CD4-positive, alpha-beta T cell treated with Interleukin-4 for 1 hour (primary cell): ENCODE measurements at regions not wholly inside any gene's neighbourhood (a gene's known extent, or its start where the extent isn't known, plus 50 kb on each side); places are given as distances from the start of the nearest gene placed in this dataset.

Source experiments
- DNase-seq, 2 donors: peaks; one replicate each; pipeline ENCODE4 v3.0.0-alpha.2; 2020 to 2022

DNA sequence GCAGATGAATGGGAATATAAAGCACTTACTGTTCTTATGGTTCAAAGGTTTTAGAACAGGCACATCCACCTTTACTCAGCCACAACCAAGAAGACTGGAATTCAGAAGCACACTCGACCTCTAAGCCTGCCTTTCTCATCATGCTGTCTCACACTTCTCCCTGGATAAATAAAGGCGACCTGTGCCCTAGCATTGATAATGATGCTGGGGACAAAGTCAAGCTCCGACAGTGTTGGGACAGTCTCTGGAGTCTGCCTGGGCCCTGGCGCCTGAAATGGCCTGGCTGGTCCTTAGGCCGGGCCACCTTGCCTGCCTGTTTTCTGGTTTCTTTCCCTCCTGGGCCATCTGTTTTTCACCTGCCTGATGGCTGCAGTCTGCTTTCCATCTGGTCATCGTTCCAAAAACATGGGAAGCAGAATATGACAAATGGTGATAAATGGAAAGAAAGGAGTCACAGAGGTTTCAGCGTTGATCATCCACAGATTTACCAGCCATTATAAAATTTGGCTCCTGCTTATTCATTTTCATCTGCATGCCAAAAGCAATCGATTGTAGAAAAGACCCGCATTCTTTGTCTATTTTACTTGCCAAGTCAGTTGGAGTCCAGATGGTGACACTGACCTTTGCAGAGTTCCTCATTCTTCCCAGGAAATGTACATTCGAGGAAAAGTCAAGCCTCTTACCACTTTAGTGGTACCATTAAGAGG is 91.2 kb upstream of the KCNJ15 start:
- no peak for DNase-seq

- no peak for DNase-seq
Measured at GRCh38 chr21:38166173-38166535, 90.6 kb upstream of the KCNJ15 start.

- DNase-seq, result no peak
Measured at GRCh38 chr21:38167345-38167744, 89.4 kb upstream of the KCNJ15 start.

GRCh38 chr21:38170283-38170682 is 86.5 kb upstream of the KCNJ15 start:
- peak in 1 of 2 donors; percentile 30 for DNase-seq

GRCh38 chr21:38170704-38171682 is 85.8 kb upstream of the KCNJ15 start:
- no peak for DNase-seq

GRCh38 chr21:38171723-38172344 is 85.0 kb upstream of the KCNJ15 start:
- no peak for DNase-seq

DNA sequence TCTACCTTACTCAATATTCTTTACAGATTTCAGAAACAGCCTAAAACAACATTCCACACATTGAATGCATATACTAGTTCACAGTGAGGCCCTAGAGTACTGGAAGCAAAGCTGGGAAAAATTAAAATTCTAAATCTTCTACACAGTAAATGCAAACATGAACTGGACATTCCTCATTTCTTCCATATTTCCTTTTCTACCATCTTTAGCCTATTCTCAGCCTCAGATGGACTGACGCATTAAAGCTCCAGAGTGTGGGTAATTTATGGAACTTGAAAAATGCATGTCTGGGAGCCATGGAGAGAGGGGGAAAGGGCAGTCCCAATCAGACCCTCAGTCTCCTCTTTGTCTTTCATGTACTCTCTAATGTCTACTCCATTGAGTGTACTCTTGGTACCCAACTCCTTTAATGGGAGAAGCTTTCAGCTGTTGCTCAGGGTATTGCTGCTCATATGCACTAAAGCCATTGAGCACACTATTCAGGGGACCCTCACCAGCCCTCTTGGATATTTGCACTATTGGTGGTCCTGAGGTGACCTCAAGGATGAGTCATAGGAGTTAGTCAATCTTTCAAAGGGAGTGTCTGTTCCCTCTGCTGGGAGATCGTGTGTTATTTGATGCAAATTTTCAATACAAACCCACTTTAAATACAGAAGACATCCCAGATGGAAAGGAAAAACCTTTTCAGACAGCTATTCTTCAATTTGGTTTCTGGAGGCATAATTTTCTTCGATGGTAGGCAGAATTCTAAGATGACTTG is 83.3 kb upstream of the KCNJ15 start:
- no peak for DNase-seq

- no peak for DNase-seq
Measured at GRCh38 chr21:38175306-38175705, 81.5 kb upstream of the KCNJ15 start.

DNA sequence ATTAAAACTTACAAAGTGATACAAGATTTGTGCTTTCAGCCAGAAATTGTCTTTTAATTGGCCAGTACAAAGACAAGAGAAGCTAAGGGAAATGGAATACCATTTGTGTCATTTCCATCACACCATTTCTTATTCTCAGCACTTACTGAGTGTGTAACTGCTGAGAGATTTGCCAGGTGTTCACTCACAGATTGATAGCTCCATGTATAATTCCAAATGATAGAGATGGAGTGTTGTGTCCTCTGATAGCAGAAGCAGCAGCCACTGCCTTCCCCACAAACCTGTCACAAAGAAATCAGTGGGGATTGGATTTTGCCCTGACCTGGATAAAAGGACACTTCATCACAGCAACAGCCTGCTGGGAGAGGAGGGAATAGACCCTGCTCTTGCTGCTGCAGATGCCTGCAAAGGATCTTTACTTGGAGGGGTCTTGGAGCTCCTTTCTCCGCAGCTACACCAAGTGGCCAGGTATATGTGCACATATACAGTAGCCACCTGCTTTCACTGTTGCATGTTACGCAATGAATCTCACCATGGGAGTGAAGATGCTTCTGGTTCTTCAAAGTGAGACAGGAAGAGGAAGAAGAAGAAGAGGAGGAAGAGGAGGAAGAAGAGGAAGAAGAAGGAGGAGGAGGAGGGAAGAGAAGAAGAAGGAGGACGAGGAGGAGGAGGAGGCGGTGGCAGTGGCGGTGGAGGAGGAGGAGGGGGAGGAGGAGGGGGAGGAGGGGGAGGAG is 78.7 kb upstream of the KCNJ15 start:
- no peak for DNase-seq

DNA sequence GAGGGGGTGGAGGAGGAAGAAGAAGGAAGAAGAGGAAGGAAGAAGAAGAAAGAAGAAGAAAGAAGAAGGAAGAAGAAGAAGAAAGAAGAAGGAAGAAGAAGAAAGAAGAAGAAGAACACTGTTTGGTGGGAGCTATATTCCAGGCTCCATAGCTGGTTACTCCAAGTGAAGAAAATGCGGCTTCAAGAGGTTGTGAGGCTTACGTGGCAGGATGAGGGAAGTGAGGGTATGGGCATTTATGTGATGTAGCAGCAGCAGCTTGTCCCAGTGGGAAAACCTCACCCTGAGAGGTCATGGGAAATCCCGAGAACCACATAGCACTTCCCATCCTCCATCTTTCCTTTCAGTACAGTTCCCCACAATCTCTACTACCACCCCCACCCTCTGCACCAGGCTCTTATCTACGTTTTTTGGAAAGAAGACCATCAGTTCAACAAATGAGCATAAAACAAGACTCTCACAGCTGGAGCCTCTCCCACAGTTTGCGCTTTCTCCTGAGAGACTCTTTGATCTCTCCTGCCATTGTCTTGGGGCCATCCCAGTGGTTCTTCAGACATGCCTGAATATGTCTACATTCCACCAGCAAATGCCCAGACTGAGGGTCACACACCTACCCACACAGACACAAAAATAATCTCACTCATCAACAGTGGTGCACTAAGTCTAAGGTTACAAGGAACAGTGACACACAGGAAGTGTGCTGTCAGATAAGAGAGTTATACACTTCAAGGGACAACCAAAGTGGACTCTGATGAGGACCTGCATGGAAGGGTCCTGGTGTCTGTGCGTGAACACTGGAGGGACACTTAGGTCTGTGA is 77.9 kb upstream of the KCNJ15 start:
- DNase-seq, result no peak

- DNase-seq, result no peak
Measured at GRCh38 chr21:38179511-38179910, 77.3 kb upstream of the KCNJ15 start.

DNA sequence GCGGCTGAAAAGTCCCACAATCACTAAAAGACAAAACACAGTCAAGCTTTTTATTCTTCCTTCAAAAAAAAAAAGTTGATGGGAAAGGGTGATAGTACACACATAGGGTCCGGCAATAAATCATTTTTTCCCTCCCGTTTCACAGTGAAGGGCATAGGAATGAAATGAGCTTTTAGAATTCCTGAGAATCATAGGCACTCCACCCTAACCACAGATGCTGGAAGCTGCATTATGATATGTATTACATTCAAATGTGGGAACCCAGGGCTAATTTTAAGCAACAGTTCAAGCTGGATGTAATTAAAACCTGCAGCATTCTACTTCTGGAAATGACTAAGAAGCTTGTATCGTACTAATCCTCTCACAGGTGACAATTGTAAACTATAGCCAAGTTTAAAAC is 75.7 kb upstream of the KCNJ15 start:
- DNase-seq, result no peak

DNA sequence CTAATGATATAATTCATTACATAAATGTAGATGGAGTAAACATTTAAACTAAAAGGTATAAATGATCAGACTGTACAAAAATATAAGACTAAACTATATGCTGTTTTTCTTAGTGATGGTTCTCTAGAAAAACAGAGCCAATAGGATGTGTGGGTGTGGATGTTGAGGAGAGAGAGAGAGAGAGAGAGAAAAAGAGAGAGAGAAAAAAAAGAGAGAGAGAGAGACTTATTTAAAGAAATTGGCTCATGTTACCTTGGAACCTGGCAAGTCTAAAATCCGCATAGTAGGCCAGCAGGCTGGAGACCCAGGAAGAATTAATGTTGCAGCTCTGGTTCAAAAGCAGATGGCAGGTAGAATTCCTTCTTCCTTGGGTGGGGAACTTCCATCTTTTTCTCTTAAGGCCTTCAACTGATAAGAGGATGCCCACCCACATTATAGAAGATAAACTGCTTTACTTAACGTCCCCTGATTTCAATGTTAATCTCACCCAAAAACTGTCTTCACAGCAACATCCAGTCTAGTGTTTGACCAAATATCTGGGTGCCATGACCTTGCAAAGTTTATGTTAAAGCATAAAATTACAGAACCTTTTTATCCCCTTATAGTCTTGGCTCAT is 74.3 kb upstream of the KCNJ15 start:
- DNase-seq, result no peak

GRCh38 chr21:38183961-38184360 is 72.8 kb upstream of the KCNJ15 start:
- no peak for DNase-seq

GRCh38 chr21:38186661-38187270 is 70.0 kb upstream of the KCNJ15 start:
- no peak for DNase-seq

DNA sequence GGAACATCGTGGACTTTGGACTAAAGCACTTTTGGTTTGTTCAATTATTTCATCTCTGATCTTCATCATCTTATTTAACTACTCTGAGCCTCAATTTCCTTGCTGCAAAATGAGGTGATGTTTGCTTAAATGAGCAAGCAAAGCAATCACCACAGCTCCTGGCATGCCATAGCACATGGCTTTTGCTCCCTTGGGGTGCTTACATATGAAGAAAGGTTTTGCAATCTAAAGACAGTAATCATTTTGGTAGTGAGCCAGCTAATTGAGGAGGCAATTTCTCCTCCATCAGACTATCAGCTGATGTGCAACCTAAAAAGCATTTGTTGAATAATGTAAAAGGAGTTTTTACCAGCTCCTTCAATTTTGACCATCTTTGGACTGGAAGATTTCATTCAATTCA is 68.8 kb upstream of the KCNJ15 start:
- DNase-seq, result no peak

GRCh38 chr21:38196036-38196435 is 60.8 kb upstream of the KCNJ15 start:
- DNase-seq, result no peak

DNA sequence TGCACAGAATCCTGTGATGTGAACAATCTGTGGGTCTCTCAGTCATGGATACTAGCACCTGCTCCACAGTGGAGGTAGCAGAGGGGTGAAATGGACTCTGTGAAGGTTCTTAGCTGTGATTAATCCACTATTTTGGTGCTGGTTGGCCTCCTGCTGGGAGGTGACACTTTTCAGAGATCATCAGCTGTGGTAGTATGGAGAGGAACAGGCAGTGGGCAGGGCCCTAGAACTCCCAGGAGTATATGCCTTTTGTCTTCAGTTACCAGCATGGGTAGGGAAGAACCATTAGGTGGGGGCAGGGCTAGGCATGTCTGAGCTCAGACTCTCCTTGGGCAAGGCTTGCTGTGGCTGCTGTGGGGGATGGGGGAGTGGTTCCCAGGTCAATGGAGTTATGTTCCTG is 54.0 kb upstream of the KCNJ15 start:
- no peak for DNase-seq

DNA sequence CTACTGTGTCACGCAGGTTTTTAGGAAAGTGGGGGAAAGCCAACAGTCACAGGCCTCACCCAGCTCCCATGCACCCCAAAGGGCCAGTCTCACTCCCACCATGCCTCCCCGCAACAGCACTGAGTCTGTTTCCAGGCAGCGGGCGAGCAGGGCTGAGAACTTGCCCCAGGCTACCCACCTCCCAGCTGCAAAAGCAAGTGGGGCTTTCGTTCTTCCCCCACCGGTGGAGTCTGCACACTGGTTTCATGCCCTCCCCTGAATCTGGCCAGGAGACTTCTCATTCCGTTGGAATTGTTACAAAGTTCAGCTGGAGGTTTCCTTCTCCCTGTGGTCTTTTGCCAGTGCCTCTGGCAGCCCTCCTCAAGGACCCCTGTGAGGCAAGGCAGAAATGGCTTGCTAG is 53.6 kb upstream of the KCNJ15 start:
- DNase-seq, result no peak

DNA sequence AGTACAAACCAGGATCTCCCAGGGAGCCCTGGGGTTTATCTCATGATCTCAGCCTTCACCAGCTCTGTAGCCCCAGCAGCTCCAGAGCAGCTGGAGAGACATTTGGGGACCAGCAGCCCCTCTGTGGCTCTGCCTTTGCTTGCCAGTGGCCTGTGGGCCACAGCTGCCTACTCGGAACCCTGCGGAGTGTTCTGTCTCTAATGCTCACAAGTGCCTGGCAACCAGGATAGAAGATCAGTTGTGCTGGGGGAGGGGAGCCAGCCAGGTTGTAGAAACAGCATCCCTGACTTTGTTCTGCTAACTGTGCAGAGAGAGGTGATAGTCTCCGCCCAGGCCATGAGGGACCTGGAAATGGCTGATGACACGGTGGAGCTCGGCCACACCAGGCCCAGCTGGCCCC is 50.9 kb upstream of the KCNJ15 start:
- no peak for DNase-seq
